AG09309 (cell line): ENCODE measurements at regions not wholly inside any gene's neighbourhood (a gene's known extent, or its start where the extent isn't known, plus 50 kb on each side); places are given as distances from the start of the nearest gene placed in this dataset.
A peak's percentile ranks its signal among the peaks of the same experiment; 100 is the strongest.
"Not testable (repeated sequence)": the region's sequence is repeated elsewhere in the genome, so short reads cannot be mapped to it uniquely, and the experiment has no call there.

Source experiments
- DNase-seq: peaks from one replicate; pipeline ENCODE4 v3.0.0-alpha.2; 2010; ENCODE audit warnings: low read depth
- H3K4me3 ChIP-seq: 2 replicates; pipeline ENCODE4 v1.5.1; 2011; ENCODE audit warnings: mild to moderate bottlenecking, low read depth, low read length, moderate library complexity; ENCODE audit not compliant: control insufficient read depth
- CTCF ChIP-seq: IDR thresholded peaks from 2 replicates; pipeline ENCODE4 v1.5.1; 2011; ENCODE audit warnings: mild to moderate bottlenecking, low read depth, low read length, inconsistent platforms; ENCODE audit not compliant: insufficient read depth, control insufficient read depth; ENCODE audit errors: missing control alignments

GRCh38 chr6:85360794-85361642, 88.9 kb upstream of the NT5E start:
- H3K4me3 ChIP-seq = no peak overlapping the region
- peak; percentile 91 for DNase-seq
- no peak for TF ChIP-seq CTCF

- TF ChIP-seq CTCF = no peak
Observed at GRCh38 chr6:85357651-85358050, 92.2 kb upstream of the NT5E start.

GRCh38 chr6:85356743-85357142, 93.1 kb upstream of the NT5E start:
- DNase-seq, H3K4me3 ChIP-seq: not testable (repeated sequence)

More at GRCh38 chr6:85357651-85358050, 92.2 kb upstream of the NT5E start:
- no peak for DNase-seq
- H3K4me3 ChIP-seq = no peak overlapping the region

DNA sequence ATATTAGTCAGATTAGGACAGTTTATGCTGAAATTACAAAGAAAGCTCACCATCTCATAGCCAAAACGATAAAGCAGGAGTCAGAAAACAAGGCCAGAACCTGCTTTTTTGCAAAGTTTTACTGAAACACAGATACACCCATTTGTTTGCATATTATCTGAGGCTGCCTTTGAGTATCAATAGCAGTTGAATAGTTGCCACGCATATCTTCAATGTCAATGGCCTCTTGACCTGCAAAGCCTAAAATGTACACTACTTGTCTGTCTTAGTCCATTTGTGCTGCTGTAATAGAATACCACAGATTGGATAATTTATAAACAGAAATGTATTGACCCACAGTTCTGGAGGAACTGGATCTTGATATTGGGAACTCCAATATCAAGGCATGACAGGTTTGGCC, 94.1 kb upstream of the NT5E start:
- no peak for DNase-seq
- TF ChIP-seq CTCF = no peak
- no peak overlapping the region for H3K4me3 ChIP-seq

- H3K4me3 ChIP-seq = no peak overlapping the region
- DNase-seq = peak; percentile 58
- peak; percentile 87 for TF ChIP-seq CTCF
Observed at GRCh38 chr6:85354761-85355618, 94.9 kb upstream of the NT5E start.

DNA sequence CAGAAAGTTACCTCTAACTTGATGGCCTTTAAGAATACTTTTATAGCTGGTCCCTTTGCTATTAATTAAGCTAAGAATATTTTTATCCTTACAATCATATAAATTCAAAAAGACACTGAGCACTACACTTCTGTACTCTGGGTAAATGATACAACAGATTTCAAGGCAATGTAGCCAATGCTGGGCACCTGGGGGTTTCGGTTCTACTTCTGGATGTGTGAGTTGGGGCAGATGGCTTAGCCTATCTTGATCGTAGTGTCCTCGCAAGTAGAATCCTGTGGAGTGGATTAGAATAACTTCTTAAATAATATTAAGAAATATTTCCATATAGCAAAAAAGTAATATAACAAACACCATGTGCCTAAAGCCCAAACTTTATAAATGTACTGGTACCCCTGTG, 96.9 kb upstream of the NT5E start:
- TF ChIP-seq CTCF = no peak
- H3K4me3 ChIP-seq = no peak overlapping the region
- DNase-seq = no peak

DNA sequence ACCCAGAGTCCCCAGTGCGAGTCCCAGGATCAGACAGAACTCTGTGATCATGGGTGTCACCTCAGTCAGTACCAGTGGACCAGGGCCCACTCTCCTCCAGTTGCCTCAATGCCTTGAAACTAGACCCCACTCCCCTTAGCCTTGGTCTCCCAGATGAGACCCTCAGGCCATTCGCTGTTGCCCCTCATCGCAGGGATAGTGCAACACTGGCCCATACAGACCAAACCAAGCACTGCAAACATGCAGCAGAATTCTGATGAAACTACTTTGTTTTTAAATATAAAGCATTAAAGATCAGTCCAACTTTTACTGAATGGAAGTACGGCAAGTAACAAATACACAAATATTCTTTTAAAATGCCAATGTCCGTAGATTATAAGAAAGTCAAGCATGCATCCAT, 101.2 kb upstream of the NT5E start:
- no peak for TF ChIP-seq CTCF
- no peak overlapping the region for H3K4me3 ChIP-seq
- no peak for DNase-seq
